OCI-LY3 (cell line): ENCODE measurements at regions not wholly inside any gene's neighbourhood (a gene's known extent, or its start where the extent isn't known, plus 50 kb on each side); places are given as distances from the start of the nearest gene placed in this dataset.

Experiments used
- H2AFZ ChIP-seq: fragments of 200-600, 300-600 bp; shearing (Covaris generic); 2 replicates; pipeline ENCODE4 v1.6.0; 2014; ENCODE audit warnings: antibody characterized with exemption, low read depth, low read length
- H3K27ac ChIP-seq: fragments of 200-600, 300-600 bp; sonication (generic); 2 replicates; pipeline ENCODE4 v1.5.1; 2014; ENCODE audit warnings: mild to moderate bottlenecking, low read length, moderate library complexity, mixed read lengths
- H3K27me3 ChIP-seq: fragments of 200-600, 300-600 bp; sonication (generic); 2 replicates; pipeline ENCODE4 v1.6.1; 2014; ENCODE audit warnings: low read depth, low read length, mixed read lengths
- H3K36me3 ChIP-seq: fragments of 200-600, 300-600 bp; sonication (generic); replicated peaks from 2 replicates; pipeline ENCODE3; 2014; ENCODE audit warnings: low read depth, low read length, mixed read lengths
- H3K4me1 ChIP-seq: fragments of 300-600, 200-600 bp; sonication (generic); 2 replicates; pipeline ENCODE4 v1.6.1; 2014; ENCODE audit warnings: low read length, mixed read lengths
- H3K4me2 ChIP-seq: fragments of 200-600, 300-600 bp; sonication (generic); 2 replicates; pipeline ENCODE4 v1.6.1; 2014; ENCODE audit warnings: low read length, mixed read lengths
- H3K4me3 ChIP-seq: fragments of 300-600, 200-600 bp; sonication (generic); 2 replicates; pipeline ENCODE4 v1.5.1; 2014; ENCODE audit warnings: antibody characterized with exemption, mild to moderate bottlenecking, low read length, moderate library complexity
- H3K79me2 ChIP-seq: fragments of 300-600, 200-600 bp; shearing (Covaris generic); 2 replicates; pipeline ENCODE4 v1.6.1; 2014; ENCODE audit warnings: mild to moderate bottlenecking, low read length, mixed read lengths
- H3K9ac ChIP-seq: fragments of 300-600, 200-600 bp; shearing (Covaris generic); 2 replicates; pipeline ENCODE4 v1.6.0; 2014; ENCODE audit warnings: mild to moderate bottlenecking, low read length, moderate library complexity
- H3K9me3 ChIP-seq: fragments of 200-600, 300-600 bp; shearing (Covaris generic); 2 replicates; pipeline ENCODE4 v1.6.1; 2014; ENCODE audit warnings: low read length, mixed read lengths; ENCODE audit not compliant: insufficient read depth
- H4K20me1 ChIP-seq: fragments of 200-600, 300-600 bp; sonication (generic); 2 replicates; pipeline ENCODE4 v1.6.1; 2016; ENCODE audit warnings: low read length, mixed read lengths; ENCODE audit not compliant: insufficient read depth
- EZH2phosphoT487 ChIP-seq: fragments of 200-600 bp; shearing (Covaris generic); IDR thresholded peaks from 2 replicates; pipeline ENCODE4 v1.6.1; 2018; ENCODE audit warnings: antibody characterized with exemption, mixed run types, low read depth
- TF ChIP-seq, protein P1 (sequence below): fragments of 200-600, 300-600 bp; sonication (generic); IDR thresholded peaks from 2 replicates; pipeline ENCODE4 v1.5.1; 2014; ENCODE audit warnings: antibody characterized with exemption, low read length, low read depth

DNA sequence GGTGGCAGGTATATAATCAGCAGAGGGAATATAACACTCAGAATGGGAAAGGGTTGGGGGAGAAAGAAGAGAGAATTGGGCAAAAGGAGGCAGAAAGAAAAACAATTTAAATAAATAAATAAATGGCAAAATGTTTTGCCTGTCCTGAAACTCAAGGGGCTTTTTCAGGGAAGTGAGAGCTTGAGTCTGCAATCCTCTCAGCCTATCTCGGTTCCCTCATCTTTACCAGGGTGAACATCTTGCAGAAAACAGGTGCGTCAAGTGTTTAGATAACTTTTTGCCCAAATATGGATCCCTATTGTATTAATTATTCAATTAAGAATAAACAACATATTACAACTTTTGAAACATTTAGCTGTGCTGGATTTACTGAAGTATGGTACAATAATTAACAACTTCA is 343.0 kb upstream of the EDIL3 start:
- no peaks in the 10 kb centered on the region for H3K9me3 ChIP-seq
- no peak overlapping the region for H3K9ac ChIP-seq
- H3K36me3 ChIP-seq: peaks cover 3% of the 10 kb centered on the region
- TF ChIP-seq, protein P1, sequence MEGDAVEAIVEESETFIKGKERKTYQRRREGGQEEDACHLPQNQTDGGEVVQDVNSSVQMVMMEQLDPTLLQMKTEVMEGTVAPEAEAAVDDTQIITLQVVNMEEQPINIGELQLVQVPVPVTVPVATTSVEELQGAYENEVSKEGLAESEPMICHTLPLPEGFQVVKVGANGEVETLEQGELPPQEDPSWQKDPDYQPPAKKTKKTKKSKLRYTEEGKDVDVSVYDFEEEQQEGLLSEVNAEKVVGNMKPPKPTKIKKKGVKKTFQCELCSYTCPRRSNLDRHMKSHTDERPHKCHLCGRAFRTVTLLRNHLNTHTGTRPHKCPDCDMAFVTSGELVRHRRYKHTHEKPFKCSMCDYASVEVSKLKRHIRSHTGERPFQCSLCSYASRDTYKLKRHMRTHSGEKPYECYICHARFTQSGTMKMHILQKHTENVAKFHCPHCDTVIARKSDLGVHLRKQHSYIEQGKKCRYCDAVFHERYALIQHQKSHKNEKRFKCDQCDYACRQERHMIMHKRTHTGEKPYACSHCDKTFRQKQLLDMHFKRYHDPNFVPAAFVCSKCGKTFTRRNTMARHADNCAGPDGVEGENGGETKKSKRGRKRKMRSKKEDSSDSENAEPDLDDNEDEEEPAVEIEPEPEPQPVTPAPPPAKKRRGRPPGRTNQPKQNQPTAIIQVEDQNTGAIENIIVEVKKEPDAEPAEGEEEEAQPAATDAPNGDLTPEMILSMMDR: no peak
- no peak for TF ChIP-seq EZH2phosphoT487
- no peak overlapping the region for H3K4me3 ChIP-seq
- no peaks in the 10 kb centered on the region for H3K79me2 ChIP-seq
- H3K27ac ChIP-seq: peak overlapping the region; percentile 29; the same call in 1 of the 2 replicates
- no peak overlapping the region for H2AFZ ChIP-seq
- no peak overlapping the region for H3K4me2 ChIP-seq
- no peaks in the 10 kb centered on the region for H4K20me1 ChIP-seq
- H3K4me1 ChIP-seq: peaks cover 10% of the 10 kb centered on the region
- H3K27me3 ChIP-seq: no peaks in the 10 kb centered on the region

DNA sequence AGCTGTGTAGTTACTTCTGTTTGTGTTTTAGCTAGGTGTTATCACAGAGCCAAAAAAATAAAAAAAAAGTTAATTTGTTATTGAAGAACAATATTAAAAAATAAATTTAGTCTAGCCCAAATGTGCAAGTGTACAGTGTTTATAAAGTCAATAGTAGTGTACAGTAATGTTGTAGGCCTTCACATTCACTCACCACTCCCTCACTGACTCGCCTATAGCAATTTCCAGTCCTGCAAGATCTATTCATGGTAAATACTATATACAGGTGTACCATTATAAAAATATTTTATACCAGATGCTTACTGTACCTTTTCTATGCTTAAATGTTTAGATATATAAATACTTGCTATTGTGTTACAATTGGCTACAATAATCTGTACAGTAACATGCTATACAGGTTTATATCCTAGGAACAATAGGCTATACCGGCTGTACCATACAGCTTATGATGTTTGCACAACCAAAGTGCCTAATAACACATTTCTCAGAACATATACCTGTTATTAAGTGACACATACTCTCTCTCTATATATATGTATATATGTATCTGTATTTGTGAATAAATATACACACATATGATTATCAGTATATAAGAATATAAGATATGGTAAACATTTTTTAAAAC is 341.4 kb upstream of the EDIL3 start:
- H3K27me3 ChIP-seq: no peaks in the 10 kb centered on the region
- H3K4me3 ChIP-seq: no peak overlapping the region
- no peak overlapping the region for H3K27ac ChIP-seq
- no peaks in the 10 kb centered on the region for H4K20me1 ChIP-seq
- H3K36me3 ChIP-seq: peaks cover 3% of the 10 kb centered on the region
- no peak overlapping the region for H3K9ac ChIP-seq
- H2AFZ ChIP-seq: no peak overlapping the region
- TF ChIP-seq EZH2phosphoT487: no peak
- TF ChIP-seq, protein P1: no peak
- no peaks in the 10 kb centered on the region for H3K79me2 ChIP-seq
- no peaks in the 10 kb centered on the region for H3K9me3 ChIP-seq
- H3K4me2 ChIP-seq: no peak overlapping the region
- peaks cover 10% of the 10 kb centered on the region for H3K4me1 ChIP-seq

DNA sequence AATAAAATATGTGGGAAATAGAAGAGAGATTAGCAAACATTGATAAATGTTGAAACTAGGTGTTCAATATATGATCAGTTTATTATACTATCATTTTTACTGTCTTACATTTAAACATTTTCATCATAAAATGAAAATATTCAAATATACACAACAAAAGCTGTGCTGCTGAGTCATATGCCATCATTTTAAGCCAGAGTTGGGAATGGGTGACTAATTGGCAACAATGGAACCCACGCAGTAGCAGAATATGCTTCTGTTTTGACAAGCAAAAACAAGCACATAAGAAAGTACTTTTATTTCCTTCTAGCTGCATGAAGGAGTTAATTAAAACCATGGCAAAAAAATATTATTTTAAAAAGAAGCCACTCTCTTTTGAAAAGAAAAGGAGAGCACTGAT is 340.0 kb upstream of the EDIL3 start:
- Histone ChIP-seq H3K4me3 (no peak overlapping the region), H3K79me2 (no peaks in the 10 kb centered on the region), H3K9ac (no peak overlapping the region), H3K4me1 (peaks cover 10% of the 10 kb centered on the region), H4K20me1 (no peaks in the 10 kb centered on the region), H3K27me3 (no peaks in the 10 kb centered on the region), H2AFZ (no peak overlapping the region), H3K36me3 (peaks cover 3% of the 10 kb centered on the region), H3K27ac (no peak overlapping the region), H3K4me2 (no peak overlapping the region), H3K9me3 (no peaks in the 10 kb centered on the region)
- TF ChIP-seq, protein P1: no peak
- TF ChIP-seq EZH2phosphoT487: no peak

DNA sequence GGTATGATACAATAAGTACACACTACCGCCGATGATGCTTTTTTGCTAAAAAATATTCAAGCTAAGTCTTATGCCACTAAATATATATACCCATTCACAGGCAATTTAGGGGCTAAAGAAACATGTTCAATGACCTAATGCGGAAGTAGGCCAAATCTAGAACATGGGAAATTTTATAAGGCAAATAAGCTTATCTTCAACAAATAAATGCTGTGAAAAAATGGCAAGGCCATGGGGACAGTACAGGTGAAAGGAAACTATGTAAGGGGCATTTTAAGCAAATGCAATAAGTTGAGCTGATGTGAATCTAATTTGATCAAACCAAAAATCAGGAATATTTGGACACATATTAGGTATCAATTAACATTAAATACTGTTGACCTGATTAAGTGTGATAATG is 339.5 kb upstream of the EDIL3 start:
- H3K27me3 ChIP-seq: no peaks in the 10 kb centered on the region
- H3K4me1 ChIP-seq: peaks cover 10% of the 10 kb centered on the region
- H4K20me1 ChIP-seq: no peaks in the 10 kb centered on the region
- no peaks in the 10 kb centered on the region for H3K9me3 ChIP-seq
- H2AFZ ChIP-seq: no peak overlapping the region
- H3K9ac ChIP-seq: no peak overlapping the region
- H3K4me2 ChIP-seq: no peak overlapping the region
- TF ChIP-seq, protein P1: no peak
- TF ChIP-seq EZH2phosphoT487: no peak
- H3K36me3 ChIP-seq: peaks cover 3% of the 10 kb centered on the region
- no peak overlapping the region for H3K27ac ChIP-seq
- H3K4me3 ChIP-seq: no peak overlapping the region
- H3K79me2 ChIP-seq: no peaks in the 10 kb centered on the region
